ENCODE measurements at regions not wholly inside any gene's neighbourhood (a gene's known extent, or its start where the extent isn't known, plus 50 kb on each side); places are given as distances from the start of the nearest gene placed in this dataset.

DNA sequence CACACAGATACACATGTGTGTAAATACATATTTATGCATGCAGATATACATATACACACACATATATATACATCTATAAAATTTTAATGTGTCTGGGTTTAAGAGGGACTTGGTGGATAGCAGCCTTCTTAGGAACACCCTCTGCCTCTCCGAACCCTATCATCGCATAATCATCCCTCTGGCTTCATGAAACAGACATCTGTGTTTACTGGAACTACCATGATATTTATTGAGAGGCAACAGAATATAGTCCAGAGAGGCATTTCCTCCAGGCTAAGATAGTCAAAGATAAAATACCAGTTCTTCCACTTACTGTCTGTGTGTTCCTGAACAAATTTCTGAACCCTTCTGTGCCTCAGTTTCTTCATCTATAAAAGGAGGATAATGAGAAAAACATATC, 239.0 kb upstream of the FANCL start:
- TF ChIP-seq RAD21 (conservative IDR thresholded peaks at IDR 0.05) (no peak), EP300 (conservative IDR thresholded peaks at IDR 0.05; ENCODE audit: poor library complexity, severe bottlenecking) (no peak), POLR2AphosphoS5 (IDR thresholded peaks at IDR 0.05) (no peak), MXI1 (conservative IDR thresholded peaks at IDR 0.05; ENCODE audit: poor library complexity, severe bottlenecking) (no peak), SMC3 (conservative IDR thresholded peaks at IDR 0.05; ENCODE audit: poor library complexity) (no peak), EZH2 (IDR thresholded peaks at IDR 0.05; ENCODE audit: borderline replicate concordance, insufficient read depth, low read length, poor library complexity, severe bottlenecking) (no peak), TAF1 (IDR thresholded peaks at IDR 0.05; ENCODE audit: low read depth) (no peak)
- TF ChIP-seq, protein P1, sequence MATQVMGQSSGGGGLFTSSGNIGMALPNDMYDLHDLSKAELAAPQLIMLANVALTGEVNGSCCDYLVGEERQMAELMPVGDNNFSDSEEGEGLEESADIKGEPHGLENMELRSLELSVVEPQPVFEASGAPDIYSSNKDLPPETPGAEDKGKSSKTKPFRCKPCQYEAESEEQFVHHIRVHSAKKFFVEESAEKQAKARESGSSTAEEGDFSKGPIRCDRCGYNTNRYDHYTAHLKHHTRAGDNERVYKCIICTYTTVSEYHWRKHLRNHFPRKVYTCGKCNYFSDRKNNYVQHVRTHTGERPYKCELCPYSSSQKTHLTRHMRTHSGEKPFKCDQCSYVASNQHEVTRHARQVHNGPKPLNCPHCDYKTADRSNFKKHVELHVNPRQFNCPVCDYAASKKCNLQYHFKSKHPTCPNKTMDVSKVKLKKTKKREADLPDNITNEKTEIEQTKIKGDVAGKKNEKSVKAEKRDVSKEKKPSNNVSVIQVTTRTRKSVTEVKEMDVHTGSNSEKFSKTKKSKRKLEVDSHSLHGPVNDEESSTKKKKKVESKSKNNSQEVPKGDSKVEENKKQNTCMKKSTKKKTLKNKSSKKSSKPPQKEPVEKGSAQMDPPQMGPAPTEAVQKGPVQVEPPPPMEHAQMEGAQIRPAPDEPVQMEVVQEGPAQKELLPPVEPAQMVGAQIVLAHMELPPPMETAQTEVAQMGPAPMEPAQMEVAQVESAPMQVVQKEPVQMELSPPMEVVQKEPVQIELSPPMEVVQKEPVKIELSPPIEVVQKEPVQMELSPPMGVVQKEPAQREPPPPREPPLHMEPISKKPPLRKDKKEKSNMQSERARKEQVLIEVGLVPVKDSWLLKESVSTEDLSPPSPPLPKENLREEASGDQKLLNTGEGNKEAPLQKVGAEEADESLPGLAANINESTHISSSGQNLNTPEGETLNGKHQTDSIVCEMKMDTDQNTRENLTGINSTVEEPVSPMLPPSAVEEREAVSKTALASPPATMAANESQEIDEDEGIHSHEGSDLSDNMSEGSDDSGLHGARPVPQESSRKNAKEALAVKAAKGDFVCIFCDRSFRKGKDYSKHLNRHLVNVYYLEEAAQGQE (IDR thresholded peaks at IDR 0.05; ENCODE audit: borderline replicate concordance), result no peak
- TF ChIP-seq, protein P2, sequence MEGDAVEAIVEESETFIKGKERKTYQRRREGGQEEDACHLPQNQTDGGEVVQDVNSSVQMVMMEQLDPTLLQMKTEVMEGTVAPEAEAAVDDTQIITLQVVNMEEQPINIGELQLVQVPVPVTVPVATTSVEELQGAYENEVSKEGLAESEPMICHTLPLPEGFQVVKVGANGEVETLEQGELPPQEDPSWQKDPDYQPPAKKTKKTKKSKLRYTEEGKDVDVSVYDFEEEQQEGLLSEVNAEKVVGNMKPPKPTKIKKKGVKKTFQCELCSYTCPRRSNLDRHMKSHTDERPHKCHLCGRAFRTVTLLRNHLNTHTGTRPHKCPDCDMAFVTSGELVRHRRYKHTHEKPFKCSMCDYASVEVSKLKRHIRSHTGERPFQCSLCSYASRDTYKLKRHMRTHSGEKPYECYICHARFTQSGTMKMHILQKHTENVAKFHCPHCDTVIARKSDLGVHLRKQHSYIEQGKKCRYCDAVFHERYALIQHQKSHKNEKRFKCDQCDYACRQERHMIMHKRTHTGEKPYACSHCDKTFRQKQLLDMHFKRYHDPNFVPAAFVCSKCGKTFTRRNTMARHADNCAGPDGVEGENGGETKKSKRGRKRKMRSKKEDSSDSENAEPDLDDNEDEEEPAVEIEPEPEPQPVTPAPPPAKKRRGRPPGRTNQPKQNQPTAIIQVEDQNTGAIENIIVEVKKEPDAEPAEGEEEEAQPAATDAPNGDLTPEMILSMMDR (IDR thresholded peaks at IDR 0.05; ENCODE audit: poor library complexity, severe bottlenecking), result no peak
- no peaks in the 10 kb centered on the region for H3K9me2 ChIP-seq (ENCODE audit: insufficient read depth, low read length)

DNA sequence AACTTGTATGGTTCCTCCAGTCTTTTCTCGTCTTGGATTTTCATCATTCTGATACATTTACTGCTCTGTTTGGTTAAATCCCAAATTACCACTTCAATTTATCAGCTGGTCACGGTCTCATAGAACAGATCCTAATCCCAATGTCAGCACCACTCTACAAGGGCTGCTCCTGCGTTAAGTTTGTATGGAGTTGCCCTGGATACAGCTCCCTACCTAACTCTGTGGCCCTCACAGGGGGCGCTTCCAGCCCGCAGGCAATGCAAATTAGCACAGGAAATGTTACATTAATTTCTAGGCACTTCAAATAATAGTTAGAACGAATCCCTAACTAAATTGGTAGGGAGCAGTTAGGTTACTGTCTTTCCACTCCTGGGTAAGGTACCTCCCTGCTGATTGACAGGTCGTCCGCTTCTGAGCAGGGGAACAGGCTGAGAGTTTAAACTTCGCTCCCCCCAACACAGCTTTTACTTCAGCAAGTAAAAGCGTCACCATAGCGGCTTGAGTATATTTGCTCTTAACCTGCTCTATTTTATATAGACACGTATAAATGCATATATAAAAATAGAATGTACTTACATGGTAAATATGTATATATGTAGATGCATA, 238.5 kb upstream of the FANCL start:
- no peaks in the 10 kb centered on the region for H3K36me3 ChIP-seq (ENCODE audit: insufficient read depth, low read length)
- no peaks in the 10 kb centered on the region for H3K27me3 ChIP-seq (ENCODE audit: insufficient read depth, low read depth, low read length)
- H3K9me2 ChIP-seq (ENCODE audit: insufficient read depth, low read length), result no peaks in the 10 kb centered on the region
- no peak overlapping the region for H3K4me3 ChIP-seq (ENCODE audit: low read length)
- H3K79me2 ChIP-seq (replicated peaks; ENCODE audit: insufficient read depth, low read length), result no peaks in the 10 kb centered on the region
- no peaks in the 10 kb centered on the region for H3K9me3 ChIP-seq (ENCODE audit: low read length)
- H3K4me2 ChIP-seq (ENCODE audit: low read length), result no peak overlapping the region
- TF ChIP-seq MXI1 (conservative IDR thresholded peaks at IDR 0.05; ENCODE audit: poor library complexity, severe bottlenecking) (no peak), SMC3 (conservative IDR thresholded peaks at IDR 0.05; ENCODE audit: poor library complexity) (no peak), EZH2 (IDR thresholded peaks at IDR 0.05; ENCODE audit: borderline replicate concordance, insufficient read depth, low read length, poor library complexity, severe bottlenecking) (no peak), EP300 (conservative IDR thresholded peaks at IDR 0.05; ENCODE audit: poor library complexity, severe bottlenecking) (no peak), TAF1 (IDR thresholded peaks at IDR 0.05; ENCODE audit: low read depth) (no peak), RAD21 (conservative IDR thresholded peaks at IDR 0.05) (no peak), POLR2AphosphoS5 (IDR thresholded peaks at IDR 0.05) (no peak)
- TF ChIP-seq, protein P2 (IDR thresholded peaks at IDR 0.05; ENCODE audit: poor library complexity, severe bottlenecking), result no peak
- TF ChIP-seq, protein P1 (IDR thresholded peaks at IDR 0.05; ENCODE audit: borderline replicate concordance), result no peak
- H3K9ac ChIP-seq (ENCODE audit: low read length), result no peak overlapping the region
- no peak overlapping the region for H3K27ac ChIP-seq (ENCODE audit: low read length)
- no peak overlapping the region for H2AFZ ChIP-seq (ENCODE audit: low read depth, low read length)
- no peaks in the 10 kb centered on the region for H4K20me1 ChIP-seq (ENCODE audit: insufficient read depth)
- H3F3A ChIP-seq (ENCODE audit: insufficient read depth, low read length, poor library complexity, severe bottlenecking), result no peaks in the 10 kb centered on the region

More for the DNA sequence above, 239.0 kb upstream of the FANCL start:
- H3K4me2 ChIP-seq (ENCODE audit: low read length), result no peak overlapping the region
- no peak overlapping the region for H3K27ac ChIP-seq (ENCODE audit: low read length)
- H3F3A ChIP-seq (ENCODE audit: insufficient read depth, low read length, poor library complexity, severe bottlenecking), result no peaks in the 10 kb centered on the region
- H2AFZ ChIP-seq (ENCODE audit: low read depth, low read length), result no peak overlapping the region
- H3K36me3 ChIP-seq (ENCODE audit: insufficient read depth, low read length), result no peaks in the 10 kb centered on the region
- H3K9me3 ChIP-seq (ENCODE audit: low read length), result no peaks in the 10 kb centered on the region
- H3K4me3 ChIP-seq (ENCODE audit: low read length), result no peak overlapping the region
- no peaks in the 10 kb centered on the region for H3K79me2 ChIP-seq (replicated peaks; ENCODE audit: insufficient read depth, low read length)
- H4K20me1 ChIP-seq (ENCODE audit: insufficient read depth), result no peaks in the 10 kb centered on the region
- no peak overlapping the region for H3K9ac ChIP-seq (ENCODE audit: low read length)
- H3K27me3 ChIP-seq (ENCODE audit: insufficient read depth, low read depth, low read length), result no peaks in the 10 kb centered on the region
